ENCODE measurements at regions not wholly inside any gene's neighbourhood (a gene's known extent, or its start where the extent isn't known, plus 50 kb on each side); places are given as distances from the start of the nearest gene placed in this dataset.

DNA sequence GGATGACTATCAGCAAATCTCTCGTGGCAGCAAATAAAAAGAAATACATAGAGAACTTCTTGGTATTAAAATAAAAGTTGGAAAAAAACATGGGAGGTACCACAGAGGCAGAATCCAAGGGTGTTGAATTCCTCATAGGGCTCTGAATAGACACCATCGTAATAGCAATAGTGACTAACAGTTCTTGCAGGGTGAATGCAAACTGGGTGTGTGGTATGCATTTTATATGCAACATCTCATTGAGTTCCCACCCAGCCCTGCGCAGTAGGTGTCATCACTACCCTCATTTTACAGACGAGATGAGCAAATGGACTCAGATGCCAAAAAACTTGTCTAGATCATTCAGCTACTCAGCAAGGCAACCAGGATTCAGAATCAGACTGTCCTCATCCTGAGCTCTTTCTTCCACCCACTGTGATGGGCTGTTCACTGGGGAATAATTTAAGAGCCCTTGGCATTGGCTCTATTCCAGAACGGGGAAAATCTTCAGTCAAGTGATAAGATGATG is 354.6 kb upstream of the CDH11 start:
- Histone ChIP-seq H3K4me2 (ENCODE audit: low read length) (no peak overlapping the region), H3K36me3 (ENCODE audit: control insufficient read depth in 1 of 2, insufficient read depth in 2 of 2, low read length in 2 of 2) (no peaks in the 10 kb centered on the region), H3K4me3 (replicated peaks in 1 of 2; ENCODE audit: low read depth in 1 of 2, low read length in 2 of 2) (no peak overlapping the region), H3K27ac (ENCODE audit: low read depth, low read length) (no peak overlapping the region), H3K4me1 (ENCODE audit: control insufficient read depth in 1 of 2, insufficient read depth in 2 of 2, low read length in 2 of 2) (no peaks in the 10 kb centered on the region), H3K27me3 (ENCODE audit: insufficient read depth, low read length) (no peaks in the 10 kb centered on the region), H3K9me2 (ENCODE audit: insufficient read depth) (no peaks in the 10 kb centered on the region), H4K20me1 (ENCODE audit: insufficient read depth) (no peaks in the 10 kb centered on the region), H2AFZ (ENCODE audit: low read depth, low read length, poor library complexity, severe bottlenecking) (no peak overlapping the region), H3K9ac (ENCODE audit: low read length) (no peak overlapping the region), H3K9me3 (ENCODE audit: control insufficient read depth in 1 of 2, insufficient read depth in 1 of 2, low read depth in 1 of 2, low read length in 2 of 2) (peaks cover 7 to 26% of the 10 kb centered on the region in 2 experiments; a peak in 2 of 4 replicates), H3K79me2 (ENCODE audit: insufficient read depth, low read length) (no peaks in the 10 kb centered on the region)
- intact Hi-C loops (cut with micrococcal nuclease), result no loop called here
- BruUV-seq (replicated peaks), result no TSS peak
- ChIA-PET RAD21 (ENCODE audit: low non-redundant PET in 1 of 2, low total read pairs in 2 of 2, uncharacterized antibody in 2 of 2, unreplicated experiment in 2 of 2) (no interaction called here), CTCF (no interaction called here), POLR2A (no interaction called here)
- no peak for TF ChIP-seq JUND (IDR thresholded peaks at IDR 0.05)
- TF ChIP-seq, protein P1, sequence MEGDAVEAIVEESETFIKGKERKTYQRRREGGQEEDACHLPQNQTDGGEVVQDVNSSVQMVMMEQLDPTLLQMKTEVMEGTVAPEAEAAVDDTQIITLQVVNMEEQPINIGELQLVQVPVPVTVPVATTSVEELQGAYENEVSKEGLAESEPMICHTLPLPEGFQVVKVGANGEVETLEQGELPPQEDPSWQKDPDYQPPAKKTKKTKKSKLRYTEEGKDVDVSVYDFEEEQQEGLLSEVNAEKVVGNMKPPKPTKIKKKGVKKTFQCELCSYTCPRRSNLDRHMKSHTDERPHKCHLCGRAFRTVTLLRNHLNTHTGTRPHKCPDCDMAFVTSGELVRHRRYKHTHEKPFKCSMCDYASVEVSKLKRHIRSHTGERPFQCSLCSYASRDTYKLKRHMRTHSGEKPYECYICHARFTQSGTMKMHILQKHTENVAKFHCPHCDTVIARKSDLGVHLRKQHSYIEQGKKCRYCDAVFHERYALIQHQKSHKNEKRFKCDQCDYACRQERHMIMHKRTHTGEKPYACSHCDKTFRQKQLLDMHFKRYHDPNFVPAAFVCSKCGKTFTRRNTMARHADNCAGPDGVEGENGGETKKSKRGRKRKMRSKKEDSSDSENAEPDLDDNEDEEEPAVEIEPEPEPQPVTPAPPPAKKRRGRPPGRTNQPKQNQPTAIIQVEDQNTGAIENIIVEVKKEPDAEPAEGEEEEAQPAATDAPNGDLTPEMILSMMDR (IDR thresholded peaks at IDR 0.05 in 2 of 3, conservative IDR thresholded peaks at IDR 0.05 in 1 of 3; ENCODE audit: borderline replicate concordance in 1 of 3, insufficient read depth in 1 of 3, low read depth in 2 of 3, low read length in 2 of 3), result no peak
- no peak for TF ChIP-seq SIN3A (IDR thresholded peaks at IDR 0.05; ENCODE audit: low read depth)
- no peak for TF ChIP-seq RAD21 (IDR thresholded peaks at IDR 0.05; ENCODE audit: low read depth)
- no peak for TF ChIP-seq ELF1 (IDR thresholded peaks at IDR 0.05; ENCODE audit: borderline replicate concordance, low read depth)
- TF ChIP-seq, protein P2, sequence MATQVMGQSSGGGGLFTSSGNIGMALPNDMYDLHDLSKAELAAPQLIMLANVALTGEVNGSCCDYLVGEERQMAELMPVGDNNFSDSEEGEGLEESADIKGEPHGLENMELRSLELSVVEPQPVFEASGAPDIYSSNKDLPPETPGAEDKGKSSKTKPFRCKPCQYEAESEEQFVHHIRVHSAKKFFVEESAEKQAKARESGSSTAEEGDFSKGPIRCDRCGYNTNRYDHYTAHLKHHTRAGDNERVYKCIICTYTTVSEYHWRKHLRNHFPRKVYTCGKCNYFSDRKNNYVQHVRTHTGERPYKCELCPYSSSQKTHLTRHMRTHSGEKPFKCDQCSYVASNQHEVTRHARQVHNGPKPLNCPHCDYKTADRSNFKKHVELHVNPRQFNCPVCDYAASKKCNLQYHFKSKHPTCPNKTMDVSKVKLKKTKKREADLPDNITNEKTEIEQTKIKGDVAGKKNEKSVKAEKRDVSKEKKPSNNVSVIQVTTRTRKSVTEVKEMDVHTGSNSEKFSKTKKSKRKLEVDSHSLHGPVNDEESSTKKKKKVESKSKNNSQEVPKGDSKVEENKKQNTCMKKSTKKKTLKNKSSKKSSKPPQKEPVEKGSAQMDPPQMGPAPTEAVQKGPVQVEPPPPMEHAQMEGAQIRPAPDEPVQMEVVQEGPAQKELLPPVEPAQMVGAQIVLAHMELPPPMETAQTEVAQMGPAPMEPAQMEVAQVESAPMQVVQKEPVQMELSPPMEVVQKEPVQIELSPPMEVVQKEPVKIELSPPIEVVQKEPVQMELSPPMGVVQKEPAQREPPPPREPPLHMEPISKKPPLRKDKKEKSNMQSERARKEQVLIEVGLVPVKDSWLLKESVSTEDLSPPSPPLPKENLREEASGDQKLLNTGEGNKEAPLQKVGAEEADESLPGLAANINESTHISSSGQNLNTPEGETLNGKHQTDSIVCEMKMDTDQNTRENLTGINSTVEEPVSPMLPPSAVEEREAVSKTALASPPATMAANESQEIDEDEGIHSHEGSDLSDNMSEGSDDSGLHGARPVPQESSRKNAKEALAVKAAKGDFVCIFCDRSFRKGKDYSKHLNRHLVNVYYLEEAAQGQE (IDR thresholded peaks at IDR 0.05; ENCODE audit: low read depth), result no peak
- no peak for TF ChIP-seq EZH2 (IDR thresholded peaks at IDR 0.05)
- no peak for TF ChIP-seq POLR2AphosphoS5 (IDR thresholded peaks at IDR 0.05; ENCODE audit: low read depth, low read length)
- TF ChIP-seq ZFX (IDR thresholded peaks at IDR 0.05), result no peak
- TF ChIP-seq SP1 (IDR thresholded peaks at IDR 0.05; ENCODE audit: low read depth), result no peak
- TF ChIP-seq ZNF274 (IDR thresholded peaks at IDR 0.05; ENCODE audit: low read depth, low read length), result no peak
- no peak for ATAC-seq
- no peak for DNase-seq (ENCODE audit: low read depth, low spot score)
